Gastroesophageal sphincter (tissue), 4 donors: ENCODE measurements at regions not wholly inside any gene's neighbourhood (a gene's known extent, or its start where the extent isn't known, plus 50 kb on each side); places are given as distances from the start of the nearest gene placed in this dataset.
"Not testable (repeated sequence)": the region's sequence is repeated elsewhere in the genome, so short reads cannot be mapped to it uniquely, and the experiment has no call there.

Experiments
- ATAC-seq: fragments of 150-250 bp; one replicate; pipeline ENCODE4 v1.9.1; 2016; ENCODE audit warnings: mild to moderate bottlenecking, moderate library complexity
- H3K27ac ChIP-seq, 4 donors: fragments of 200-600 bp; sonication (generic) in 3 of 4; 1 replicate in 3 of 4; 2 replicates in 1 of 4; pipeline ENCODE4 v1.5.1; 2016 to 2019
- H3K27me3 ChIP-seq: fragments of 200-600 bp; sonication (generic); one replicate; pipeline ENCODE4 v1.5.1; 2019
- H3K36me3 ChIP-seq, 2 donors: fragments of 200-600 bp; sonication (generic); one replicate each; pipeline ENCODE4 v1.5.1; 2019; ENCODE audit warnings: control low read depth in 1 of 2
- H3K4me1 ChIP-seq, 3 donors: fragments of 200-600 bp; sonication (generic); 1 replicate in 2 of 3; 2 replicates in 1 of 3; pipeline ENCODE4 v1.5.1; 2016 to 2019; ENCODE audit warnings: control low read depth in 2 of 3
- H3K4me3 ChIP-seq, 2 donors: fragments of 200-600 bp; sonication (generic); one replicate each; pipeline ENCODE4 v1.5.1; 2019; ENCODE audit warnings: mild to moderate bottlenecking in 1 of 2, moderate library complexity in 1 of 2
- H3K9me3 ChIP-seq, 3 donors: fragments of 200-600 bp; sonication (generic); one replicate each; pipeline ENCODE4 v1.5.1; 2017 to 2019; ENCODE audit warnings: control low read depth in 2 of 3
- CTCF ChIP-seq, 4 experiments: fragments of 200-600 bp in 2 of 4; fragments of 450-650 bp in 2 of 4; sonication (generic) in 1 of 4; IDR thresholded peaks; one replicate each; pipeline ENCODE4 v1.5.1; 2017 to 2019; ENCODE audit warnings: antibody characterized with exemption in 4 of 4, mild to moderate bottlenecking in 2 of 4, moderate library complexity in 2 of 4
- EP300 ChIP-seq: sonication (generic); formaldehyde crosslinking; IDR thresholded peaks from one replicate; pipeline ENCODE4 v1.6.1; 2017; ENCODE audit warnings: antibody characterized with exemption, mild to moderate bottlenecking
- POLR2A ChIP-seq, 2 donors: fragments of 450-650 bp; IDR thresholded peaks; one replicate each; pipeline ENCODE4 v1.6.1; 2017; ENCODE audit warnings: antibody characterized with exemption in 2 of 2, mild to moderate bottlenecking in 2 of 2, moderate library complexity in 1 of 2
- POLR2AphosphoS5 ChIP-seq: sonication (generic); formaldehyde crosslinking; IDR thresholded peaks from one replicate; pipeline ENCODE4 v1.6.1; 2017; ENCODE audit warnings: antibody characterized with exemption
- WGBS, 2 donors: methylation state at CpG; one replicate each; pipeline ENCODE4 v1.1.5; 2018; ENCODE audit warnings: low coverage in 1 of 2; 5-methylcytosine and 5-hydroxymethylcytosine counted together

GRCh38 chr3:36060950-36061349 lies 319.4 kb upstream of the STAC start:
- Histone ChIP-seq H3K36me3 (no peaks in the 10 kb centered on the region), H3K27ac (no peak overlapping the region), H3K27me3 (no peaks in the 10 kb centered on the region), H3K4me3 (no peak overlapping the region), H3K4me1 (no peaks in the 10 kb centered on the region), H3K9me3 (no peaks in the 10 kb centered on the region)
- TF ChIP-seq CTCF (IDR thresholded peaks at IDR 0.05): no peak
- no peak for TF ChIP-seq POLR2A (IDR thresholded peaks at IDR 0.05)
- no peak for TF ChIP-seq EP300
- ATAC-seq: no peak
- WGBS, 2 donors: 44 to 54% methylated on average over 5 of the region's 5 CpGs

GRCh38 chr3:36063992-36064391 lies 316.3 kb upstream of the STAC start:
- WGBS, 2 donors: 72% methylated on average over 2 of the region's 2 CpGs
- H3K9me3 ChIP-seq: no peaks in the 10 kb centered on the region
- no peaks in the 10 kb centered on the region for H3K27me3 ChIP-seq
- no peaks in the 10 kb centered on the region for H3K36me3 ChIP-seq
- H3K4me1 ChIP-seq: no peaks in the 10 kb centered on the region
- TF ChIP-seq EP300 (no peak), POLR2A (IDR thresholded peaks at IDR 0.05) (no peak), CTCF (IDR thresholded peaks at IDR 0.05) (no peak), POLR2AphosphoS5 (no peak)
- H3K4me3 ChIP-seq: no peak overlapping the region
- H3K27ac ChIP-seq: no peak overlapping the region
- ATAC-seq: no peak

- Histone ChIP-seq H3K27ac (no peak overlapping the region), H3K4me3 (no peak overlapping the region), H3K4me1 (no peaks in the 10 kb centered on the region), H3K36me3 (no peaks in the 10 kb centered on the region), H3K27me3 (no peaks in the 10 kb centered on the region), H3K9me3 (peaks cover 0 to 3% (median 0%) of the 10 kb centered on the region in 3 donors)
- 77 to 83% methylated on average over 1 to 2 of the region's 2 CpGs for WGBS, 2 donors
- ATAC-seq: no peak
- TF ChIP-seq POLR2A (IDR thresholded peaks at IDR 0.05) (no peak), POLR2AphosphoS5 (no peak), CTCF (IDR thresholded peaks at IDR 0.05) (no peak), EP300 (no peak)
Measured at GRCh38 chr3:36065321-36065720, 315.0 kb upstream of the STAC start.

- H3K9me3 ChIP-seq: no peaks in the 10 kb centered on the region
- H3K4me1 ChIP-seq: no peaks in the 10 kb centered on the region
- H3K27ac ChIP-seq: no peak overlapping the region
- ATAC-seq: no peak
- H3K36me3 ChIP-seq: no peaks in the 10 kb centered on the region
- TF ChIP-seq CTCF (IDR thresholded peaks at IDR 0.05): no peak
- no peak for TF ChIP-seq POLR2A (IDR thresholded peaks at IDR 0.05)
- no peak for TF ChIP-seq POLR2AphosphoS5
- TF ChIP-seq EP300: no peak
- 66 to 80% methylated on average over 2 to 3 of the region's 3 CpGs for WGBS, 2 donors
- H3K27me3 ChIP-seq: no peaks in the 10 kb centered on the region
- H3K4me3 ChIP-seq: no peak overlapping the region
Measured at GRCh38 chr3:36075491-36075890, 304.8 kb upstream of the STAC start.

- TF ChIP-seq EP300 (no peak), CTCF (IDR thresholded peaks at IDR 0.05) (no peak), POLR2A (IDR thresholded peaks at IDR 0.05) (no peak), POLR2AphosphoS5 (no peak)
- H3K27me3 ChIP-seq: no peaks in the 10 kb centered on the region
- no peaks in the 10 kb centered on the region for H3K36me3 ChIP-seq
- no peak for ATAC-seq
- H3K9me3 ChIP-seq: no peaks in the 10 kb centered on the region
- WGBS, 2 donors: 72 to 75% methylated on average over 5 of the region's 5 CpGs
- H3K27ac ChIP-seq: no peak overlapping the region
- no peak overlapping the region for H3K4me3 ChIP-seq
- no peaks in the 10 kb centered on the region for H3K4me1 ChIP-seq
Measured at GRCh38 chr3:36077320-36077719, 303.0 kb upstream of the STAC start.

GRCh38 chr3:36082958-36083357 lies 297.3 kb upstream of the STAC start:
- not testable (repeated sequence) for ATAC-seq, H3K36me3 ChIP-seq, H3K4me3 ChIP-seq, H3K4me1 ChIP-seq, H3K27ac ChIP-seq, H3K27me3 ChIP-seq
- H3K9me3 ChIP-seq: peaks cover 0 to 13% (median 0%) of the 10 kb centered on the region in 3 donors
- WGBS, 2 donors: 91% methylated on average over 5 of the region's 12 CpGs; no CpG with 5 or more reads in 1 of the 2 donors
